GM06990 (cell line): ENCODE measurements at regions not wholly inside any gene's neighbourhood (a gene's known extent, or its start where the extent isn't known, plus 50 kb on each side); places are given as distances from the start of the nearest gene placed in this dataset.
"Not testable (repeated sequence)": the region's sequence is repeated elsewhere in the genome, so short reads cannot be mapped to it uniquely, and the experiment has no call there.

Experiments
- DNase-seq: peaks from one replicate; pipeline ENCODE4 v3.0.0-alpha.2; 2011; ENCODE audit not compliant: insufficient read length; ENCODE audit errors: extremely low read depth
- H3K27me3 ChIP-seq: replicated peaks from 2 replicates; pipeline ENCODE4 v1.6.0; 2011; ENCODE audit warnings: low read length; ENCODE audit not compliant: control insufficient read depth, insufficient read depth
- H3K36me3 ChIP-seq: 2 replicates; pipeline ENCODE4 v1.5.1; 2011; ENCODE audit warnings: low read length; ENCODE audit not compliant: control insufficient read depth, insufficient read depth
- H3K4me3 ChIP-seq: replicated peaks from 2 replicates; pipeline ENCODE4 v1.5.1; 2011; ENCODE audit warnings: low read depth, mild to moderate bottlenecking, control low read depth, low read length
- CTCF ChIP-seq: IDR thresholded peaks from 2 replicates; pipeline ENCODE4 v1.5.1; 2011; ENCODE audit warnings: low read length, control low read depth, mild to moderate bottlenecking, inconsistent platforms; ENCODE audit not compliant: insufficient read depth, poor library complexity, severe bottlenecking

GRCh38 chr7:9919-10318 lies 182.5 kb upstream of the FAM20C start:
- not testable (repeated sequence) for DNase-seq, H3K27me3 ChIP-seq, H3K4me3 ChIP-seq, H3K36me3 ChIP-seq

GRCh38 chr7:32565-33280 lies 159.6 kb upstream of the FAM20C start:
- H3K36me3 ChIP-seq, DNase-seq: not testable (repeated sequence)

GRCh38 chr7:35121-35541 lies 157.2 kb upstream of the FAM20C start:
- not testable (repeated sequence) for H3K4me3 ChIP-seq, DNase-seq, H3K36me3 ChIP-seq, H3K27me3 ChIP-seq

More at GRCh38 chr7:32565-33280, 159.6 kb upstream of the FAM20C start:
- H3K27me3 ChIP-seq, H3K4me3 ChIP-seq: not testable (repeated sequence)

- not testable (repeated sequence) for H3K36me3 ChIP-seq, H3K27me3 ChIP-seq, H3K4me3 ChIP-seq, DNase-seq
These were observed 155.8 kb upstream of the FAM20C start for GRCh38 chr7:36539-36938.

- H3K4me3 ChIP-seq, H3K27me3 ChIP-seq, H3K36me3 ChIP-seq, DNase-seq: not testable (repeated sequence)
These were observed 154.7 kb upstream of the FAM20C start for GRCh38 chr7:37656-38055.

- H3K27me3 ChIP-seq, H3K4me3 ChIP-seq: not testable (repeated sequence)
These were observed 153.9 kb upstream of the FAM20C start for GRCh38 chr7:38444-38843.

GRCh38 chr7:39984-40740 lies 152.2 kb upstream of the FAM20C start:
- not testable (repeated sequence) for DNase-seq

More at GRCh38 chr7:38444-38843, 153.9 kb upstream of the FAM20C start:
- DNase-seq, H3K36me3 ChIP-seq: not testable (repeated sequence)

GRCh38 chr7:40799-41750 lies 151.3 kb upstream of the FAM20C start:
- H3K4me3 ChIP-seq: no peak overlapping the region
- DNase-seq: no peak
- no peaks in the 10 kb centered on the region for H3K36me3 ChIP-seq
- H3K27me3 ChIP-seq: peaks cover 1% of the 10 kb centered on the region; the same call in 1 of the 2 replicates
- TF ChIP-seq CTCF: no peak

More at GRCh38 chr7:39984-40740, 152.2 kb upstream of the FAM20C start:
- H3K27me3 ChIP-seq, H3K36me3 ChIP-seq, H3K4me3 ChIP-seq: not testable (repeated sequence)
